SKM-1 treated with dmso at 0.1 percent for 144 hours (cell line): ENCODE measurements at regions not wholly inside any gene's neighbourhood (a gene's known extent, or its start where the extent isn't known, plus 50 kb on each side); places are given as distances from the start of the nearest gene placed in this dataset.

ENCODE experiments used
- DNase-seq: peaks from one replicate; lab custom pipeline; 2025; ENCODE audit not compliant: unreplicated experiment; lab: John Stamatoyannopoulos, UW

- no peak for DNase-seq
Measured at GRCh38 chr14:79967453-79967852, 243.9 kb downstream of the DIO2 start.

- no peak for DNase-seq
Measured at GRCh38 chr14:79967001-79967400, 244.3 kb downstream of the DIO2 start.

GRCh38 chr14:79965896-79966295 lies 245.4 kb downstream of the DIO2 start:
- DNase-seq = no peak

GRCh38 chr14:79961197-79961596 lies 250.1 kb downstream of the DIO2 start:
- no peak for DNase-seq

- no peak for DNase-seq
Measured at GRCh38 chr14:79960288-79960687, 251.0 kb downstream of the DIO2 start.

GRCh38 chr14:79951572-79951971 lies 259.7 kb downstream of the DIO2 start:
- no peak for DNase-seq

- DNase-seq = no peak
Measured at GRCh38 chr14:79949906-79950305, 261.4 kb downstream of the DIO2 start.

GRCh38 chr14:79947440-79948054 lies 263.8 kb downstream of the DIO2 start:
- no peak for DNase-seq

GRCh38 chr14:79939235-79939634 lies 272.1 kb downstream of the DIO2 start:
- no peak for DNase-seq

- no peak for DNase-seq
Measured at GRCh38 chr14:79938185-79938584, 273.1 kb downstream of the DIO2 start.

GRCh38 chr14:79937433-79937832 lies 273.9 kb downstream of the DIO2 start:
- no peak for DNase-seq

GRCh38 chr14:79924551-79924950 lies 286.8 kb downstream of the DIO2 start:
- no peak for DNase-seq

- DNase-seq = no peak
Measured at GRCh38 chr14:79920180-79920692, 291.1 kb downstream of the DIO2 start.
